ENCODE measurements at regions not wholly inside any gene's neighbourhood (a gene's known extent, or its start where the extent isn't known, plus 50 kb on each side); places are given as distances from the start of the nearest gene placed in this dataset.

- TF ChIP-seq POLR2A (IDR thresholded peaks at IDR 0.05; ENCODE audit: low read depth, low read length) (no peak), POLR2AphosphoS5 (IDR thresholded peaks at IDR 0.05; ENCODE audit: low read depth, low read length) (no peak)
Measured at GRCh38 chr3:178028933-178029332, 507.3 kb upstream of the KCNMB2 start.
